WERI-Rb-1 (cell line): ENCODE measurements at regions not wholly inside any gene's neighbourhood (a gene's known extent, or its start where the extent isn't known, plus 50 kb on each side); places are given as distances from the start of the nearest gene placed in this dataset.

Source experiments
- DNase-seq: peaks from one replicate; pipeline ENCODE4 v3.0.0-alpha.2; 2020
- H3K27ac ChIP-seq: fragments of 250-450 bp; sonication (Bioruptor Pico); 2 replicates; pipeline ENCODE4 v1.5.1; 2020; ENCODE audit warnings: mild to moderate bottlenecking, moderate library complexity
- H3K27me3 ChIP-seq: fragments of 250-450 bp; sonication (Bioruptor Pico); 2 replicates; pipeline ENCODE4 v1.5.1; 2021; ENCODE audit warnings: mild to moderate bottlenecking, low read depth, moderate library complexity; ENCODE audit not compliant: insufficient read depth, severe bottlenecking
- H3K36me3 ChIP-seq: fragments of 250-450 bp; sonication (Bioruptor Pico); 2 replicates; pipeline ENCODE4 v1.5.1; 2020; ENCODE audit warnings: mild to moderate bottlenecking, moderate library complexity
- H3K4me3 ChIP-seq: 2 replicates; pipeline ENCODE4 v1.5.1; 2011; ENCODE audit warnings: low read depth, mild to moderate bottlenecking, control low read depth, low read length
- H3K9me3 ChIP-seq: fragments of 250-450 bp; sonication (Bioruptor Pico); 2 replicates; pipeline ENCODE4 v1.5.1; 2021; ENCODE audit warnings: mild to moderate bottlenecking, moderate library complexity; ENCODE audit not compliant: severe bottlenecking
- TF ChIP-seq, protein P1 (sequence below): IDR thresholded peaks from 2 replicates; pipeline ENCODE4 v1.5.1; 2011; ENCODE audit warnings: low read depth, mild to moderate bottlenecking, control low read depth, inconsistent platforms, low read length

GRCh38 chr11:97354026-97354425 lies 964.2 kb downstream of the JRKL start:
- no peak for DNase-seq
- H3K27me3 ChIP-seq = no peaks in the 10 kb centered on the region
- no peak overlapping the region for H3K4me3 ChIP-seq
- peaks cover 3% of the 10 kb centered on the region for H3K9me3 ChIP-seq
- TF ChIP-seq, protein P1, sequence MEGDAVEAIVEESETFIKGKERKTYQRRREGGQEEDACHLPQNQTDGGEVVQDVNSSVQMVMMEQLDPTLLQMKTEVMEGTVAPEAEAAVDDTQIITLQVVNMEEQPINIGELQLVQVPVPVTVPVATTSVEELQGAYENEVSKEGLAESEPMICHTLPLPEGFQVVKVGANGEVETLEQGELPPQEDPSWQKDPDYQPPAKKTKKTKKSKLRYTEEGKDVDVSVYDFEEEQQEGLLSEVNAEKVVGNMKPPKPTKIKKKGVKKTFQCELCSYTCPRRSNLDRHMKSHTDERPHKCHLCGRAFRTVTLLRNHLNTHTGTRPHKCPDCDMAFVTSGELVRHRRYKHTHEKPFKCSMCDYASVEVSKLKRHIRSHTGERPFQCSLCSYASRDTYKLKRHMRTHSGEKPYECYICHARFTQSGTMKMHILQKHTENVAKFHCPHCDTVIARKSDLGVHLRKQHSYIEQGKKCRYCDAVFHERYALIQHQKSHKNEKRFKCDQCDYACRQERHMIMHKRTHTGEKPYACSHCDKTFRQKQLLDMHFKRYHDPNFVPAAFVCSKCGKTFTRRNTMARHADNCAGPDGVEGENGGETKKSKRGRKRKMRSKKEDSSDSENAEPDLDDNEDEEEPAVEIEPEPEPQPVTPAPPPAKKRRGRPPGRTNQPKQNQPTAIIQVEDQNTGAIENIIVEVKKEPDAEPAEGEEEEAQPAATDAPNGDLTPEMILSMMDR = no peak
- H3K27ac ChIP-seq = no peak overlapping the region
- H3K36me3 ChIP-seq = no peaks in the 10 kb centered on the region

DNA sequence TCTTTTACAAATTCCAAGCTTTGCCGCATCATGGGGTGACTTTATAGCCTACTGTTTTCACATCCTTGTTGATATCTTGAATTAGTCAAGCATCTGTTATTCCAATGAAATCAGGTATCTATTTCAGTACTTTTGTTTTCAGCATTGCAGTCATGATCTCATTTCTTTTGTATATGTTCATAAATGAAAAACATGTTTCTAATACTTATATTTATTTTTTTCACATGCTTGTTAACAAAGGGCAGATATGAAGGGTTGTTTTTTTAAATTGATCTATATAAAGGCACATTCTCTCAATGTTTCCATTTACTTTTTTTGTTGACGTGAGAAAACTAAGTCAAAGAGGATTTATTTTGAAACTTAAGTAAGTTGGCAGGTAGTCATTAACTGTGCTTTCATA lies 964.8 kb downstream of the JRKL start:
- peaks cover 3% of the 10 kb centered on the region for H3K9me3 ChIP-seq
- TF ChIP-seq, protein P1 = no peak
- H3K4me3 ChIP-seq = no peak overlapping the region
- no peak for DNase-seq
- no peak overlapping the region for H3K27ac ChIP-seq
- no peaks in the 10 kb centered on the region for H3K36me3 ChIP-seq
- no peaks in the 10 kb centered on the region for H3K27me3 ChIP-seq

DNA sequence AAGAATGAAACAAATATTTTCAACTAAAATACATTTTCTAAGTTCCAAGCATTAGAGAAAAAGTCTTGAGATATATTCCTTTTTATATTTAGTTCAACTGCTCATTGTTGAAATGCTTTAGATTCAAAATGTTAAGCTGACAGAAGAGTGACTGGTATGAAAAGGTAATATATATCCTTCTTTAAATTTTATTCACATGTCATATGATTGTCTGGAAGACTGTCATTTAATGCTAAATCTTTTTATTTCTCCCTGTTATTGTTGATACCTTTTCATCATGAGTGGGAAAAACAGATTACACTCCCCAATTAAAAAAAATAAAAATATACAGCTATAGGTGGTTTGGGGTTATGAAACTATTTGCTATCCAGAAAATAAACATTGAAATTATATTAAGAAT lies 965.4 kb downstream of the JRKL start:
- TF ChIP-seq, protein P1 = no peak
- H3K36me3 ChIP-seq = no peaks in the 10 kb centered on the region
- H3K9me3 ChIP-seq = peaks cover 3% of the 10 kb centered on the region
- H3K27ac ChIP-seq = no peak overlapping the region
- H3K4me3 ChIP-seq = no peak overlapping the region
- no peaks in the 10 kb centered on the region for H3K27me3 ChIP-seq
- no peak for DNase-seq

GRCh38 chr11:97356144-97356543 lies 966.3 kb downstream of the JRKL start:
- H3K27ac ChIP-seq = no peak overlapping the region
- no peaks in the 10 kb centered on the region for H3K27me3 ChIP-seq
- no peaks in the 10 kb centered on the region for H3K36me3 ChIP-seq
- no peak overlapping the region for H3K4me3 ChIP-seq
- no peak for DNase-seq
- no peaks in the 10 kb centered on the region for H3K9me3 ChIP-seq
- TF ChIP-seq, protein P1 = no peak

- TF ChIP-seq, protein P1 = no peak
- no peaks in the 10 kb centered on the region for H3K36me3 ChIP-seq
- no peaks in the 10 kb centered on the region for H3K9me3 ChIP-seq
- DNase-seq = no peak
- no peak overlapping the region for H3K27ac ChIP-seq
- H3K27me3 ChIP-seq = no peaks in the 10 kb centered on the region
- H3K4me3 ChIP-seq = no peak overlapping the region
These were observed 969.2 kb downstream of the JRKL start for GRCh38 chr11:97359016-97359415.

DNA sequence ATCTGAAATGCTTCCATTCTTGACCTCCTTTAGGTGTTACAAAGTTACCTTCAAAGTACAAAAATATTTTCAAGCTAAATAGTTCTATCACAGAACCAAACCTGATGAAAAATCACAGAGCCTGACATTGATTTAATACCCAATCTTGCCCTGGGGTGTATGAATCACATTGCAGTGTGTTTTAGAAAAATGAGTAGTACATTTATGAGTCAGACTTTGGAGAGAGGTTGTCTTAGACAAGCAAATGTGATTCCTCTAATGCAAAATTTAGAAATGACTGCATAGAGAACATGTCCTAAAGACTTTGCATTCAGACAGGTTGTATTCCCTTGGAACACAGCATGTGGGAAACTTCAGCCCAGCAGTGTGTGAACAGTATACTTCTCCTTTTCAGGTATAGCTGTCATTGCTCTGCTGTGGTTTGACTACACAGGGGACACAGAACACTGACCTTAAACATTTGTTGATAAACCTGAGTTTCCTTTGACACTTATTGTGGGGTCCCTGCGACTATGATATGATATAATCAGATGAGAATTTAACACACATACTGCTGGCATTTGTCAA lies 972.1 kb downstream of the JRKL start:
- H3K4me3 ChIP-seq = no peak overlapping the region
- DNase-seq = no peak
- H3K27ac ChIP-seq = no peak overlapping the region
- TF ChIP-seq, protein P1 = no peak
- H3K9me3 ChIP-seq = no peaks in the 10 kb centered on the region
- H3K36me3 ChIP-seq = no peaks in the 10 kb centered on the region
- H3K27me3 ChIP-seq = no peaks in the 10 kb centered on the region
